H9 (cell line): ENCODE measurements at regions not wholly inside any gene's neighbourhood (a gene's known extent, or its start where the extent isn't known, plus 50 kb on each side); places are given as distances from the start of the nearest gene placed in this dataset.

ENCODE experiments used
- DNase-seq: peaks from one replicate; pipeline ENCODE4 v3.0.0-alpha.2; 2017
- H2AFZ ChIP-seq: one replicate; pipeline ENCODE4 v1.6.1; 2013; ENCODE audit warnings: mild to moderate bottlenecking, low read length, control low read depth, moderate library complexity
- H2AK5ac ChIP-seq: 2 replicates; pipeline ENCODE4 v1.6.1; 2013; ENCODE audit warnings: low read length, control low read depth, mixed read lengths; ENCODE audit not compliant: insufficient read length
- H2BK120ac ChIP-seq: one replicate; pipeline ENCODE4 v1.6.1; 2013; ENCODE audit warnings: low read depth, mild to moderate bottlenecking, low read length, control low read depth, inconsistent platforms; ENCODE audit not compliant: poor library complexity, severe bottlenecking
- H2BK12ac ChIP-seq: 2 replicates; pipeline ENCODE4 v1.6.1; 2013; ENCODE audit warnings: low read length, control low read depth, mixed read lengths, low read depth; ENCODE audit not compliant: insufficient read length
- H2BK15ac ChIP-seq: 2 replicates; pipeline ENCODE4 v1.6.1; 2013; ENCODE audit warnings: low read depth, low read length, control low read depth
- H2BK20ac ChIP-seq: one replicate; pipeline ENCODE4 v1.6.1; 2013; ENCODE audit warnings: low read depth, mild to moderate bottlenecking, low read length, control low read depth, inconsistent platforms; ENCODE audit not compliant: poor library complexity, severe bottlenecking
- H2BK5ac ChIP-seq: 2 replicates; pipeline ENCODE4 v1.6.1; 2013; ENCODE audit warnings: low read length, control low read depth, mixed read lengths; ENCODE audit not compliant: insufficient read length
- H3K14ac ChIP-seq: 2 replicates; pipeline ENCODE4 v1.6.1; 2013; ENCODE audit warnings: low read length, control low read depth; ENCODE audit not compliant: insufficient read depth
- H3K18ac ChIP-seq: 2 replicates; pipeline ENCODE4 v1.6.1; 2013; ENCODE audit warnings: low read depth, mild to moderate bottlenecking, mixed read lengths, low read length, control low read depth; ENCODE audit not compliant: insufficient read length
- H3K23ac ChIP-seq: 2 replicates; pipeline ENCODE4 v1.6.1; 2013; ENCODE audit warnings: low read length, control low read depth, mixed read lengths, low read depth; ENCODE audit not compliant: insufficient read length
- H3K23me2 ChIP-seq: 2 replicates; pipeline ENCODE4 v1.6.1; 2013; ENCODE audit warnings: low read depth, mild to moderate bottlenecking, mixed read lengths, low read length, control low read depth; ENCODE audit not compliant: insufficient read length, poor library complexity, severe bottlenecking
- H3K27ac ChIP-seq: 2 replicates; pipeline ENCODE4 v1.5.1; 2013; ENCODE audit warnings: low read length, control low read depth, mixed read lengths, low read depth; ENCODE audit not compliant: insufficient read length
- H3K27me3 ChIP-seq: 2 replicates; pipeline ENCODE4 v1.6.1; 2013; ENCODE audit warnings: low read length, control low read depth, inconsistent platforms; ENCODE audit not compliant: insufficient read depth
- H3K4ac ChIP-seq: 2 replicates; pipeline ENCODE4 v1.6.1; 2013; ENCODE audit warnings: low read depth, mild to moderate bottlenecking, control low read depth, inconsistent platforms, low read length, moderate library complexity
- H3K4me1 ChIP-seq: 2 replicates; pipeline ENCODE4 v1.6.1; 2013; ENCODE audit warnings: low read length, control low read depth, inconsistent platforms; ENCODE audit not compliant: insufficient read depth
- H3K4me2 ChIP-seq: 2 replicates; pipeline ENCODE4 v1.6.1; 2013; ENCODE audit warnings: low read length, control low read depth, mixed read lengths; ENCODE audit not compliant: insufficient read length, insufficient read depth
- H3K56ac ChIP-seq: 2 replicates; pipeline ENCODE4 v1.6.1; 2013; ENCODE audit warnings: low read depth, mild to moderate bottlenecking, mixed read lengths, low read length, control low read depth; ENCODE audit not compliant: insufficient read length
- H3K79me1 ChIP-seq: 2 replicates; pipeline ENCODE4 v1.6.1; 2013; ENCODE audit warnings: low read depth, mild to moderate bottlenecking, moderate library complexity, low read length, control low read depth, inconsistent platforms; ENCODE audit not compliant: insufficient read depth, poor library complexity, severe bottlenecking
- H3K79me2 ChIP-seq: 2 replicates; pipeline ENCODE4 v1.6.1; 2013; ENCODE audit warnings: low read length, control low read depth, inconsistent platforms; ENCODE audit not compliant: insufficient read depth
- H3K9ac ChIP-seq: 2 replicates; pipeline ENCODE4 v1.6.1; 2013; ENCODE audit warnings: low read length, control low read depth, mixed read lengths; ENCODE audit not compliant: insufficient read length; ENCODE audit errors: extremely low read depth
- H3K9me3 ChIP-seq: one replicate; pipeline ENCODE4 v1.6.1; 2013; ENCODE audit warnings: low read depth, low read length, inconsistent platforms; ENCODE audit not compliant: control insufficient read depth
- H3T11ph ChIP-seq: one replicate; pipeline ENCODE4 v1.6.1; 2013; ENCODE audit warnings: mild to moderate bottlenecking, low read length, control low read depth, inconsistent platforms
- H4K20me1 ChIP-seq: one replicate; pipeline ENCODE4 v1.6.1; 2013; ENCODE audit not compliant: control insufficient read depth, insufficient read length, insufficient read depth
- H4K5ac ChIP-seq: 2 replicates; pipeline ENCODE4 v1.6.1; 2013; ENCODE audit warnings: low read depth, mild to moderate bottlenecking, mixed read lengths, low read length, control low read depth; ENCODE audit not compliant: insufficient read length
- H4K8ac ChIP-seq: replicated peaks from 2 replicates; pipeline ENCODE4 v1.6.1; 2013; ENCODE audit warnings: low read length, control low read depth, mixed read lengths, low read depth; ENCODE audit not compliant: insufficient read length
- H4K91ac ChIP-seq: 2 replicates; pipeline ENCODE4 v1.6.1; 2013; ENCODE audit warnings: low read depth, mild to moderate bottlenecking, moderate library complexity, mixed read lengths, low read length, control low read depth; ENCODE audit not compliant: insufficient read length
- H3K27ac Mint-ChIP-seq, 3 experiments: 2 replicates in 2 of 3; 3 replicates in 1 of 3; pipeline ENCODE4 v1.8.0; 2020 to 2021; ENCODE audit warnings: mixed read lengths in 3 of 3, mild to moderate bottlenecking in 1 of 3, moderate library complexity in 1 of 3
- H3K27me3 Mint-ChIP-seq: 2 replicates; pipeline ENCODE4 v1.8.0; 2021; ENCODE audit warnings: low read depth, mild to moderate bottlenecking, moderate library complexity, mixed read lengths
- H3K36me3 Mint-ChIP-seq, 3 experiments: 2 replicates in 2 of 3; 3 replicates in 1 of 3; pipeline ENCODE4 v1.8.0; 2020 to 2021; ENCODE audit warnings: low read depth in 3 of 3, mixed read lengths in 3 of 3; ENCODE audit not compliant: insufficient read depth in 1 of 3
- H3K4me1 Mint-ChIP-seq, 2 experiments: 2 replicates each; pipeline ENCODE4 v1.8.0; 2020; ENCODE audit warnings: mixed read lengths in 2 of 2
- H3K4me3 Mint-ChIP-seq, 2 experiments: 2 replicates in 1 of 2; 3 replicates in 1 of 2; pipeline ENCODE4 v1.8.0; 2020 to 2021; ENCODE audit warnings: mild to moderate bottlenecking in 2 of 2, mixed read lengths in 2 of 2, moderate library complexity in 1 of 2
- H3K9me3 Mint-ChIP-seq, 2 experiments: 2 replicates in 1 of 2; 3 replicates in 1 of 2; pipeline ENCODE4 v1.8.0; 2020; ENCODE audit warnings: mild to moderate bottlenecking in 2 of 2, mixed read lengths in 2 of 2, moderate library complexity in 1 of 2
- CTCF ChIP-seq: fragments of 200-600 bp; sonication (generic); conservative IDR thresholded peaks from 3 replicates; pipeline ENCODE4 v1.8.0; 2021; ENCODE audit warnings: antibody characterized with exemption, mild to moderate bottlenecking
- WGBS: extraction: QIAGEN DNeasy Blood & Tissue Kit; methylation state at CpG from one replicate; pipeline ENCODE4 v1.1.7; 2013; ENCODE audit warnings: missing lambda C conversion rate, low lambda C conversion rate, mixed read lengths; ENCODE audit not compliant: insufficient read length; ENCODE audit errors: extremely low coverage; 5-methylcytosine and 5-hydroxymethylcytosine counted together

- no peaks in the 10 kb centered on the region; a peak in 1 of 7 replicates for H3K36me3 Mint-ChIP-seq
- Histone ChIP-seq H3K23me2 (no peaks in the 10 kb centered on the region), H3K79me1 (no peaks in the 10 kb centered on the region), H4K5ac (no peak overlapping the region), H3T11ph (no peak overlapping the region), H3K4me2 (no peak overlapping the region), H3K4ac (no peak overlapping the region), H3K14ac (no peak overlapping the region), H3K23ac (no peak overlapping the region), H2BK15ac (no peak overlapping the region), H3K79me2 (no peaks in the 10 kb centered on the region), H4K8ac (no peak overlapping the region), H3K27ac (no peak overlapping the region), H2AK5ac (no peak overlapping the region), H4K20me1 (no peaks in the 10 kb centered on the region), H3K56ac (no peak overlapping the region), H2BK20ac (no peak overlapping the region), H2BK120ac (no peak overlapping the region), H3K9ac (no peak overlapping the region), H3K18ac (no peak overlapping the region), H3K27me3 (peaks cover 7% of the 10 kb centered on the region; the same call in 1 of the 2 replicates), H2BK5ac (no peak overlapping the region), H2BK12ac (no peak overlapping the region), H3K9me3 (no peaks in the 10 kb centered on the region), H3K4me1 (no peaks in the 10 kb centered on the region; the same call in 1 of the 2 replicates), H2AFZ (no peak overlapping the region), H4K91ac (peak overlapping the region; percentile 58)
- no peak overlapping the region for H3K4me3 Mint-ChIP-seq
- peak; percentile 14 for DNase-seq
- no CpG with 5 or more reads among the region's 11 CpGs for WGBS
- H3K9me3 Mint-ChIP-seq: peaks cover 4% of the 10 kb centered on the region in 2 experiments; a peak in 4 of 5 replicates
- no peak overlapping the region for H3K27ac Mint-ChIP-seq
- no peak for TF ChIP-seq CTCF
- H3K4me1 Mint-ChIP-seq: peaks cover 13% of the 10 kb centered on the region in 2 experiments
- H3K27me3 Mint-ChIP-seq: peaks cover 72% of the 10 kb centered on the region
Measured at GRCh38 chr9:126144603-126145456, 181.8 kb upstream of the MVB12B start.
